Liver (tissue), 7 donors: ENCODE measurements at regions not wholly inside any gene's neighbourhood (a gene's known extent, or its start where the extent isn't known, plus 50 kb on each side); places are given as distances from the start of the nearest gene placed in this dataset.

Source experiments
- DNase-seq: peaks from one replicate; pipeline ENCODE4 v3.0.0-alpha.2; 2017; ENCODE audit warnings: low spot score
- H3K27ac ChIP-seq, 2 donors: one replicate each; pipeline ENCODE4 v1.7.0; 2013; ENCODE audit warnings: inconsistent platforms in 2 of 2, low read length in 2 of 2, control low read depth in 1 of 2, low read depth in 1 of 2, mild to moderate bottlenecking in 1 of 2
- H3K27me3 ChIP-seq, 4 donors: one replicate each; pipeline versions ENCODE4 v1.6.1 to v1.7.0; 2013; ENCODE audit warnings: low read length in 3 of 4, inconsistent platforms in 1 of 4, mild to moderate bottlenecking in 1 of 4, moderate library complexity in 1 of 4; ENCODE audit not compliant: control insufficient read depth in 4 of 4, insufficient read depth in 4 of 4
- H3K36me3 ChIP-seq, 4 donors: one replicate each; pipeline versions ENCODE4 v1.6.1 to v1.7.0; 2013; ENCODE audit warnings: low read length in 3 of 4, mild to moderate bottlenecking in 3 of 4, low read depth in 1 of 4, moderate library complexity in 1 of 4; ENCODE audit not compliant: control insufficient read depth in 4 of 4, insufficient read depth in 3 of 4
- H3K4me1 ChIP-seq, 4 donors: one replicate each; pipeline versions ENCODE4 v1.6.1 to v1.7.0; 2013; ENCODE audit warnings: low read length in 3 of 4, mild to moderate bottlenecking in 3 of 4, moderate library complexity in 1 of 4; ENCODE audit not compliant: control insufficient read depth in 4 of 4, insufficient read depth in 4 of 4
- H3K4me3 ChIP-seq, 3 donors: one replicate each; pipeline versions ENCODE4 v1.6.1 to v1.7.0; 2013; ENCODE audit warnings: low read length in 3 of 3, control low read depth in 1 of 3, low read depth in 1 of 3, mild to moderate bottlenecking in 1 of 3
- H3K9ac ChIP-seq, 2 donors: one replicate each; pipeline ENCODE4 v1.7.0; 2013; ENCODE audit warnings: low read length in 2 of 2, mild to moderate bottlenecking in 2 of 2, moderate library complexity in 2 of 2, control low read depth in 1 of 2, low read depth in 1 of 2
- H3K9me3 ChIP-seq, 4 donors: one replicate each; pipeline versions ENCODE4 v1.6.1 to v1.7.0; 2013; ENCODE audit warnings: low read length in 3 of 4; ENCODE audit not compliant: control insufficient read depth in 4 of 4
- ATF3 ChIP-seq: IDR thresholded peaks from 2 replicates; pipeline ENCODE4 v1.6.1; 2016; ENCODE audit warnings: antibody characterized with exemption
- EGR1 ChIP-seq, 2 donors: IDR thresholded peaks; 2 replicates each; pipeline ENCODE4 v1.6.1; 2016 to 2018; ENCODE audit warnings: antibody characterized with exemption in 2 of 2, low read depth in 2 of 2
- FOXA1 ChIP-seq: IDR thresholded peaks from 2 replicates; pipeline ENCODE4 v1.6.1; 2016; ENCODE audit warnings: antibody characterized with exemption
- FOXA2 ChIP-seq: IDR thresholded peaks from 2 replicates; pipeline ENCODE4 v1.6.1; 2016; ENCODE audit warnings: antibody characterized with exemption
- GABPA ChIP-seq, 2 donors: IDR thresholded peaks in 1 of 2; conservative IDR thresholded peaks in 1 of 2; 2 replicates each; pipeline ENCODE4 v1.6.1; 2016; ENCODE audit warnings: antibody characterized with exemption in 2 of 2, mild to moderate bottlenecking in 1 of 2, moderate library complexity in 1 of 2
- HNF4A ChIP-seq, 2 donors: conservative IDR thresholded peaks; 2 replicates each; pipeline ENCODE4 v1.6.1; 2016; ENCODE audit warnings: antibody characterized with exemption in 2 of 2, mild to moderate bottlenecking in 2 of 2
- HNF4G ChIP-seq: IDR thresholded peaks from 2 replicates; pipeline ENCODE4 v1.6.1; 2016; ENCODE audit warnings: antibody characterized with exemption
- JUND ChIP-seq, 2 donors: IDR thresholded peaks; 2 replicates each; pipeline ENCODE4 v1.6.1; 2016; ENCODE audit warnings: antibody characterized with exemption in 2 of 2
- MAX ChIP-seq: IDR thresholded peaks from 2 replicates; pipeline ENCODE4 v1.6.1; 2016; ENCODE audit warnings: antibody characterized with exemption
- RAD21 ChIP-seq, 2 donors: IDR thresholded peaks; 2 replicates each; pipeline ENCODE4 v1.6.1; 2016; ENCODE audit warnings: antibody characterized with exemption in 2 of 2, mild to moderate bottlenecking in 2 of 2
- REST ChIP-seq: IDR thresholded peaks from 2 replicates; pipeline ENCODE4 v1.6.1; 2016; ENCODE audit warnings: antibody characterized with exemption, mild to moderate bottlenecking
- RXRA ChIP-seq, 2 donors: IDR thresholded peaks; 2 replicates each; pipeline ENCODE4 v1.6.1; 2017 to 2018; ENCODE audit warnings: antibody characterized with exemption in 2 of 2, mild to moderate bottlenecking in 1 of 2
- SP1 ChIP-seq: IDR thresholded peaks from 2 replicates; pipeline ENCODE4 v1.6.1; 2018; ENCODE audit warnings: antibody characterized with exemption, mild to moderate bottlenecking
- YY1 ChIP-seq: IDR thresholded peaks from 2 replicates; pipeline ENCODE4 v1.6.1; 2016; ENCODE audit warnings: antibody characterized with exemption, mild to moderate bottlenecking
- ZBTB33 ChIP-seq: IDR thresholded peaks from 2 replicates; pipeline ENCODE4 v1.6.1; 2016; ENCODE audit warnings: antibody characterized with exemption
- WGBS: extraction: QIAGEN DNeasy Blood & Tissue Kit; methylation state at CpG from one replicate; pipeline ENCODE4 v1.1.7; 2013; 5-methylcytosine and 5-hydroxymethylcytosine counted together
- donor health status: healthy.
- donor health status: healthy.
- donor health status: healthy.
- donor health status: healthy.

- no peak overlapping the region for H3K4me3 ChIP-seq
- H3K9ac ChIP-seq, result no peak overlapping the region
- no peaks in the 10 kb centered on the region for H3K4me1 ChIP-seq
- H3K36me3 ChIP-seq, result no peaks in the 10 kb centered on the region
- TF ChIP-seq RXRA (IDR thresholded peaks at IDR 0.05), result no peak
- no peak for TF ChIP-seq ZBTB33
- no peak for TF ChIP-seq RAD21 (IDR thresholded peaks at IDR 0.05)
- no peak for TF ChIP-seq FOXA1
- no peak for TF ChIP-seq FOXA2
- no peak for TF ChIP-seq HNF4G
- no peak for TF ChIP-seq REST
- TF ChIP-seq ATF3, result no peak
- no peak for TF ChIP-seq SP1
- WGBS, result 70% methylated on average over 6 of the region's 6 CpGs
- no peaks in the 10 kb centered on the region for H3K9me3 ChIP-seq
- H3K27me3 ChIP-seq, result no peaks in the 10 kb centered on the region
- no peak overlapping the region for H3K27ac ChIP-seq
- no peak for DNase-seq
These were observed 613.2 kb upstream of the KLF12 start for GRCh38 chr13:74747186-74747955.

- no peak overlapping the region for H3K9ac ChIP-seq
- TF ChIP-seq ZBTB33 (no peak), SP1 (no peak), EGR1 (IDR thresholded peaks at IDR 0.05; ENCODE audit: low read depth in 2 of 2) (no peak), FOXA1 (no peak), REST (no peak), ATF3 (no peak), GABPA (IDR thresholded peaks at IDR 0.05 in 1 of 2, conservative IDR thresholded peaks at IDR 0.05 in 1 of 2) (no peak), YY1 (no peak), HNF4A (conservative IDR thresholded peaks at IDR 0.05) (no peak), MAX (no peak), JUND (IDR thresholded peaks at IDR 0.05) (no peak), RXRA (IDR thresholded peaks at IDR 0.05) (no peak), HNF4G (no peak), FOXA2 (no peak)
- H3K4me1 ChIP-seq, result no peaks in the 10 kb centered on the region
- WGBS, result 77% methylated on average over 3 of the region's 3 CpGs
- H3K27ac ChIP-seq, result no peak overlapping the region
- H3K27me3 ChIP-seq, result no peaks in the 10 kb centered on the region
- no peaks in the 10 kb centered on the region for H3K36me3 ChIP-seq
- no peak for DNase-seq
- H3K4me3 ChIP-seq, result no peak overlapping the region
- no peaks in the 10 kb centered on the region for H3K9me3 ChIP-seq
These were observed 609.8 kb upstream of the KLF12 start for GRCh38 chr13:74743992-74744391.
